ENCODE measurements at regions not wholly inside any gene's neighbourhood (a gene's known extent, or its start where the extent isn't known, plus 50 kb on each side); places are given as distances from the start of the nearest gene placed in this dataset.

DNA sequence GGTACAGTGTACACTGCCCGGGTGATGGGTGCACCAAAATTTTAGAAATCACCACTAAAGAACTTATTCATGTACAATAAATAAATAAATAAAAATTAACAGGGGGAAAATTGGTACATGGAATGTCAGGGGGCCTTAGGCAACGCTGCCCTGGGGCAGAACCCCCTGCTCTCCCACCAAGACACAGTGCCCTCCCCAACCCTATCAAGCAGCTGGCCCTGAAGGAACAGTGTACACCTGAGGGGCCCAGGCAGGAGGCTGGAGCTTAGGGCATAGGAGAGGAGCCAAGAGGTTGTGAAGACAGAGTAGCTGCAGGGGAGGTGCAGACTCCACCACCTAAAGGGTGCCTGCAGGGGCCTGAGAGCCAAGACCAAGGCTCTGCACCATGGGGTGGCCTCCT lies 128.8 kb downstream of the BMS1 start:
- TF ChIP-seq, protein P1, sequence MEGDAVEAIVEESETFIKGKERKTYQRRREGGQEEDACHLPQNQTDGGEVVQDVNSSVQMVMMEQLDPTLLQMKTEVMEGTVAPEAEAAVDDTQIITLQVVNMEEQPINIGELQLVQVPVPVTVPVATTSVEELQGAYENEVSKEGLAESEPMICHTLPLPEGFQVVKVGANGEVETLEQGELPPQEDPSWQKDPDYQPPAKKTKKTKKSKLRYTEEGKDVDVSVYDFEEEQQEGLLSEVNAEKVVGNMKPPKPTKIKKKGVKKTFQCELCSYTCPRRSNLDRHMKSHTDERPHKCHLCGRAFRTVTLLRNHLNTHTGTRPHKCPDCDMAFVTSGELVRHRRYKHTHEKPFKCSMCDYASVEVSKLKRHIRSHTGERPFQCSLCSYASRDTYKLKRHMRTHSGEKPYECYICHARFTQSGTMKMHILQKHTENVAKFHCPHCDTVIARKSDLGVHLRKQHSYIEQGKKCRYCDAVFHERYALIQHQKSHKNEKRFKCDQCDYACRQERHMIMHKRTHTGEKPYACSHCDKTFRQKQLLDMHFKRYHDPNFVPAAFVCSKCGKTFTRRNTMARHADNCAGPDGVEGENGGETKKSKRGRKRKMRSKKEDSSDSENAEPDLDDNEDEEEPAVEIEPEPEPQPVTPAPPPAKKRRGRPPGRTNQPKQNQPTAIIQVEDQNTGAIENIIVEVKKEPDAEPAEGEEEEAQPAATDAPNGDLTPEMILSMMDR (IDR thresholded peaks at IDR 0.05): no peak
- TF ChIP-seq POLR2AphosphoS5 (IDR thresholded peaks at IDR 0.05) (no peak), POLR2A (IDR thresholded peaks at IDR 0.05) (no peak)

All from suprapubic skin (tissue), 4 donors.